ENCODE measurements at regions not wholly inside any gene's neighbourhood (a gene's known extent, or its start where the extent isn't known, plus 50 kb on each side); places are given as distances from the start of the nearest gene placed in this dataset.

DNA sequence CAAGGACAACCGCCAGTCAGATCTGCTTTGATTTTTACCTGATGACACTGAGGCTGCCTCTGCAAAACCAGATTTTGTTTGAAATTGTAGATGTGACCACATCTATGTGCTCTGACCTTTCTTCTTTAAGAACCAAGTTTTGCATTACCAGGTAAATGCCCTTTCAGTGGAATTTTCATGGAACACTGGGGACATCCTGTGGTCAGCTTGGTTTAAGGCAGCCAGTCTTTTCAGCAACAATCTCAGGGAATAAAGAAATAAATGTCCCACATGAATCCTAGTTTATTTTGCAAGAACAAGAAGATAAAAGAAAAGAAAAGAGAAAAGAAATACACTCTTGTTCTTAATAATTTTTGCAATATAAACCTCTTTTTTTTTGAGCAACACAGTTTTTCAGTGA lies 90.6 kb downstream of the POU3F3 start (continued):
- TF ChIP-seq, protein P1, sequence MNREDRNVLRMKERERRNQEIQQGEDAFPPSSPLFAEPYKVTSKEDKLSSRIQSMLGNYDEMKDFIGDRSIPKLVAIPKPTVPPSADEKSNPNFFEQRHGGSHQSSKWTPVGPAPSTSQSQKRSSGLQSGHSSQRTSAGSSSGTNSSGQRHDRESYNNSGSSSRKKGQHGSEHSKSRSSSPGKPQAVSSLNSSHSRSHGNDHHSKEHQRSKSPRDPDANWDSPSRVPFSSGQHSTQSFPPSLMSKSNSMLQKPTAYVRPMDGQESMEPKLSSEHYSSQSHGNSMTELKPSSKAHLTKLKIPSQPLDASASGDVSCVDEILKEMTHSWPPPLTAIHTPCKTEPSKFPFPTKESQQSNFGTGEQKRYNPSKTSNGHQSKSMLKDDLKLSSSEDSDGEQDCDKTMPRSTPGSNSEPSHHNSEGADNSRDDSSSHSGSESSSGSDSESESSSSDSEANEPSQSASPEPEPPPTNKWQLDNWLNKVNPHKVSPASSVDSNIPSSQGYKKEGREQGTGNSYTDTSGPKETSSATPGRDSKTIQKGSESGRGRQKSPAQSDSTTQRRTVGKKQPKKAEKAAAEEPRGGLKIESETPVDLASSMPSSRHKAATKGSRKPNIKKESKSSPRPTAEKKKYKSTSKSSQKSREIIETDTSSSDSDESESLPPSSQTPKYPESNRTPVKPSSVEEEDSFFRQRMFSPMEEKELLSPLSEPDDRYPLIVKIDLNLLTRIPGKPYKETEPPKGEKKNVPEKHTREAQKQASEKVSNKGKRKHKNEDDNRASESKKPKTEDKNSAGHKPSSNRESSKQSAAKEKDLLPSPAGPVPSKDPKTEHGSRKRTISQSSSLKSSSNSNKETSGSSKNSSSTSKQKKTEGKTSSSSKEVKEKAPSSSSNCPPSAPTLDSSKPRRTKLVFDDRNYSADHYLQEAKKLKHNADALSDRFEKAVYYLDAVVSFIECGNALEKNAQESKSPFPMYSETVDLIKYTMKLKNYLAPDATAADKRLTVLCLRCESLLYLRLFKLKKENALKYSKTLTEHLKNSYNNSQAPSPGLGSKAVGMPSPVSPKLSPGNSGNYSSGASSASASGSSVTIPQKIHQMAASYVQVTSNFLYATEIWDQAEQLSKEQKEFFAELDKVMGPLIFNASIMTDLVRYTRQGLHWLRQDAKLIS (CRISPR knock-in tag; IDR thresholded peaks at IDR 0.05; ENCODE audit: borderline replicate concordance), result no peak
- no peak for TF ChIP-seq RELA (CRISPR knock-in tag; IDR thresholded peaks at IDR 0.05; ENCODE audit: borderline replicate concordance)
- TF ChIP-seq, protein P2, sequence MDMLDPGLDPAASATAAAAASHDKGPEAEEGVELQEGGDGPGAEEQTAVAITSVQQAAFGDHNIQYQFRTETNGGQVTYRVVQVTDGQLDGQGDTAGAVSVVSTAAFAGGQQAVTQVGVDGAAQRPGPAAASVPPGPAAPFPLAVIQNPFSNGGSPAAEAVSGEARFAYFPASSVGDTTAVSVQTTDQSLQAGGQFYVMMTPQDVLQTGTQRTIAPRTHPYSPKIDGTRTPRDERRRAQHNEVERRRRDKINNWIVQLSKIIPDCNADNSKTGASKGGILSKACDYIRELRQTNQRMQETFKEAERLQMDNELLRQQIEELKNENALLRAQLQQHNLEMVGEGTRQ (CRISPR knock-in tag; IDR thresholded peaks at IDR 0.05), result no peak
- TF ChIP-seq MXD4 (CRISPR knock-in tag; IDR thresholded peaks at IDR 0.05; ENCODE audit: borderline replicate concordance), result no peak
- TF ChIP-seq, protein P3, sequence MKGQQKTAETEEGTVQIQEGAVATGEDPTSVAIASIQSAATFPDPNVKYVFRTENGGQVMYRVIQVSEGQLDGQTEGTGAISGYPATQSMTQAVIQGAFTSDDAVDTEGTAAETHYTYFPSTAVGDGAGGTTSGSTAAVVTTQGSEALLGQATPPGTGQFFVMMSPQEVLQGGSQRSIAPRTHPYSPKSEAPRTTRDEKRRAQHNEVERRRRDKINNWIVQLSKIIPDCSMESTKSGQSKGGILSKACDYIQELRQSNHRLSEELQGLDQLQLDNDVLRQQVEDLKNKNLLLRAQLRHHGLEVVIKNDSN (CRISPR knock-in tag; IDR thresholded peaks at IDR 0.05), result no peak
- TF ChIP-seq NR3C1 (CRISPR knock-in tag; conservative IDR thresholded peaks at IDR 0.05; ENCODE audit: low read depth), result no peak
- no peak for TF ChIP-seq TEAD1 (CRISPR knock-in tag; IDR thresholded peaks at IDR 0.05)
- no peak for TF ChIP-seq ZSCAN18 (CRISPR knock-in tag; IDR thresholded peaks at IDR 0.05)
- TF ChIP-seq FOXP1 (CRISPR knock-in tag; IDR thresholded peaks at IDR 0.05; ENCODE audit: borderline replicate concordance), result no peak
- no peak for TF ChIP-seq ZNF423 (CRISPR knock-in tag; IDR thresholded peaks at IDR 0.05)
- no peak for TF ChIP-seq ZNF121 (CRISPR knock-in tag; IDR thresholded peaks at IDR 0.05)
- no peak for TF ChIP-seq ZNF671 (CRISPR knock-in tag; IDR thresholded peaks at IDR 0.05)
- no peak for TF ChIP-seq ERG (CRISPR knock-in tag; IDR thresholded peaks at IDR 0.05)

- Mint-ChIP-seq H3K4me3 (no peak overlapping the region), H3K27ac (no peak overlapping the region), H3K36me3 (no peaks in the 10 kb centered on the region), H3K9me3 (no peaks in the 10 kb centered on the region), H3K27me3 (ENCODE audit: low read depth) (no peaks in the 10 kb centered on the region), H3K4me1 (peaks cover 3% of the 10 kb centered on the region; the same call in 1 of the 2 replicates)
- ATAC-seq (no peak), DNase-seq (ENCODE audit: low spot score) (no peak)
- ChIA-PET POLR2A (no interaction called here), CTCF (interaction anchor here (0.7 to 2.6 kb wide), 7 partner anchors 15 to 986 kb away, joined by 3 to 10 read pairs (median 5); no protein-coding TSS in a partner anchor)
- TF ChIP-seq NR2C2 (CRISPR knock-in tag; IDR thresholded peaks at IDR 0.05), result no peak
- TF ChIP-seq, protein P2 (CRISPR knock-in tag; IDR thresholded peaks at IDR 0.05), result no peak
- TF ChIP-seq, protein P4, sequence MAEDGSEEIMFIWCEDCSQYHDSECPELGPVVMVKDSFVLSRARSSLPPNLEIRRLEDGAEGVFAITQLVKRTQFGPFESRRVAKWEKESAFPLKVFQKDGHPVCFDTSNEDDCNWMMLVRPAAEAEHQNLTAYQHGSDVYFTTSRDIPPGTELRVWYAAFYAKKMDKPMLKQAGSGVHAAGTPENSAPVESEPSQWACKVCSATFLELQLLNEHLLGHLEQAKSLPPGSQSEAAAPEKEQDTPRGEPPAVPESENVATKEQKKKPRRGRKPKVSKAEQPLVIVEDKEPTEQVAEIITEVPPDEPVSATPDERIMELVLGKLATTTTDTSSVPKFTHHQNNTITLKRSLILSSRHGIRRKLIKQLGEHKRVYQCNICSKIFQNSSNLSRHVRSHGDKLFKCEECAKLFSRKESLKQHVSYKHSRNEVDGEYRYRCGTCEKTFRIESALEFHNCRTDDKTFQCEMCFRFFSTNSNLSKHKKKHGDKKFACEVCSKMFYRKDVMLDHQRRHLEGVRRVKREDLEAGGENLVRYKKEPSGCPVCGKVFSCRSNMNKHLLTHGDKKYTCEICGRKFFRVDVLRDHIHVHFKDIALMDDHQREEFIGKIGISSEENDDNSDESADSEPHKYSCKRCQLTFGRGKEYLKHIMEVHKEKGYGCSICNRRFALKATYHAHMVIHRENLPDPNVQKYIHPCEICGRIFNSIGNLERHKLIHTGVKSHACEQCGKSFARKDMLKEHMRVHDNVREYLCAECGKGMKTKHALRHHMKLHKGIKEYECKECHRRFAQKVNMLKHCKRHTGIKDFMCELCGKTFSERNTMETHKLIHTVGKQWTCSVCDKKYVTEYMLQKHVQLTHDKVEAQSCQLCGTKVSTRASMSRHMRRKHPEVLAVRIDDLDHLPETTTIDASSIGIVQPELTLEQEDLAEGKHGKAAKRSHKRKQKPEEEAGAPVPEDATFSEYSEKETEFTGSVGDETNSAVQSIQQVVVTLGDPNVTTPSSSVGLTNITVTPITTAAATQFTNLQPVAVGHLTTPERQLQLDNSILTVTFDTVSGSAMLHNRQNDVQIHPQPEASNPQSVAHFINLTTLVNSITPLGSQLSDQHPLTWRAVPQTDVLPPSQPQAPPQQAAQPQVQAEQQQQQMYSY (CRISPR knock-in tag; IDR thresholded peaks at IDR 0.05), result no peak
- TF ChIP-seq IRF2 (CRISPR knock-in tag; IDR thresholded peaks at IDR 0.05; ENCODE audit: borderline replicate concordance, low read depth), result no peak
- TF ChIP-seq ZNF671 (CRISPR knock-in tag; IDR thresholded peaks at IDR 0.05), result no peak
- no peak for TF ChIP-seq ZNF138 (CRISPR knock-in tag; conservative IDR thresholded peaks at IDR 0.05)
- no peak for TF ChIP-seq JAZF1 (CRISPR knock-in tag; IDR thresholded peaks at IDR 0.05)
- no peak for TF ChIP-seq TCF7 (CRISPR knock-in tag; IDR thresholded peaks at IDR 0.05; ENCODE audit: low read depth)
- no peak for TF ChIP-seq GRHL2 (CRISPR knock-in tag; IDR thresholded peaks at IDR 0.05; ENCODE audit: insufficient replicate concordance, severe bottlenecking)
- TF ChIP-seq NFYB (CRISPR knock-in tag; conservative IDR thresholded peaks at IDR 0.05; ENCODE audit: low read depth), result no peak
- TF ChIP-seq KAT7 (CRISPR knock-in tag; IDR thresholded peaks at IDR 0.05; ENCODE audit: borderline replicate concordance), result no peak
- no peak for TF ChIP-seq ETV6 (CRISPR knock-in tag; IDR thresholded peaks at IDR 0.05)
- TF ChIP-seq ESRRA (CRISPR knock-in tag; IDR thresholded peaks at IDR 0.05; ENCODE audit: borderline replicate concordance), result no peak
Observed at GRCh38 chr2:104945121-104945520, 91.2 kb downstream of the POU3F3 start.

All from WTC11 (cell line).